ENCODE measurements at regions not wholly inside any gene's neighbourhood (a gene's known extent, or its start where the extent isn't known, plus 50 kb on each side); places are given as distances from the start of the nearest gene placed in this dataset.
"Not testable (repeated sequence)": the region's sequence is repeated elsewhere in the genome, so short reads cannot be mapped to it uniquely, and the experiment has no call there.

GRCh38 chr6:140438346-140438735 lies 1063.9 kb upstream of the CITED2 start:
- no peak for DNase-seq (ENCODE audit: low read depth in 2 of 3, low spot score in 1 of 3)

DNA sequence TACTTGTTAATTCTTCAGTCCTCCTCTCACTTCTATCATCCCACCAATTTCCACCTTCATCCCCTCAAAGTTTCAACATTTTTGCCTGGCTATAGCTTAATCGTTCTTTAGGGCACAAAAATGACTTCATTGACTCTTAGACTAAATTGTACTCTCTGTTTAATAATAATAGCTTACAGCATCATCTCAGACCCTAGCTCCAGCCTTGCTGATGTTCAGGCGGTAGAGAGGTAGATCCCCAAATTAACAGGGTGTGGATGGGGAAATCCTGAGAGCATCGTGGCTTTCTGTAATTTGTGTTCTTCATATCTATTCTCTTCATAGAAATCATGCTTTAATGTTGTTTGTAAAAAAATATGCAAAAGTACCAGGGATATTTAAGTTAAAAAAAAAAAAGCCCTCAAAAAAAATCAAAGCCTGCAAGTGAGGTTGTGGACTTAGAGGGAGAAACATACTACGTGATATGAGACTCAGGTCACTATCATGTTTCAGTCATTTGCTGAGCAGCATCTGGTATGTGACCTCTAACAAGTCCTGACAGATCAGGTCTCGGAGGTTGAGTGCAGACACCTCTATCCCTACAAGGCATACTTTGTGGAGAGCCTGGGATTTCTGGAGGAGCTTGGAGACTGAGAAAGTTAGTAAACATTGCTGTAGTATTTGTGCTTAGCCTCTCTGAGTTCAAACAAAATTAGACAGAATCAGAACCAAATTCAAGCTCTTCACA lies 1063.3 kb upstream of the CITED2 start:
- DNase-seq (ENCODE audit: low read depth in 2 of 3, low spot score in 1 of 3): no peak

DNA sequence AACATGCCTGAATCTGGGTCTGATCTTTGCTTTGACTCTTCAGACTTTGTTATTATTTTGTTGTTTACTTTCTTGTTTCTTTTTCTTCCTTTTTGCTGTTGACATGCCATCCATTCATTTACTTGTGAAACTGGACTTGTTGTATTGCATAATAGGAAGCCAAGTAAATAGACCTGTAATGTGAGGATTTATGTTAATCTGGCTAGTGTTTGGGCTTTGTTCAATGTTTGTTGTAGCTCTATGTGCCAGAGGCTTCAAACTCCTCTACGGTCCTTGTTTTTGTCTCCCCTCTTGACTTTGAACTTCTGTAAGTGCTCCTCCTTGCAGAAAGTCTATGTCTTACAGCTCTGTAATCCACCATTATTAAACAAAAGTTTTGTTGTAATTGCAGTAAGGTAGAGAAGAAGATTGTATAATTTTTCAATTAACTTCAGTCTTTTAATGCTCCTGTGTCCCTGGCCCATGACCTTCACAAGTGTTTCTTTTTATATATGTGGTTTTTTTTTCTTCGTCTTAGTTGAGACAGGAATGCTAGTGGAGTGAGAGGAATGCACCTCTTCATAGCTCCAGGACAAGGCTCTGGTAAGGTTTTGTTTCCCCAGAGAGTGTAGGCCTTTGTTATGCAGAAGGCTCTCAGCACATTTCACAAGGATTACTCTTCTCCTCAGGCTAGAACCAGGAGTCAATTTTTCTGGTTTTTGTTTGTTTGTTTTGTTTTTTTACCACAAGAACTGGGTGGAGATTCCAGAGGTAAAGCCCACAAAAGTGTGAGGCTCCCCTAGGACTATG lies 1061.8 kb upstream of the CITED2 start:
- DNase-seq (ENCODE audit: low read depth in 2 of 3, low spot score in 1 of 3): no peak

DNA sequence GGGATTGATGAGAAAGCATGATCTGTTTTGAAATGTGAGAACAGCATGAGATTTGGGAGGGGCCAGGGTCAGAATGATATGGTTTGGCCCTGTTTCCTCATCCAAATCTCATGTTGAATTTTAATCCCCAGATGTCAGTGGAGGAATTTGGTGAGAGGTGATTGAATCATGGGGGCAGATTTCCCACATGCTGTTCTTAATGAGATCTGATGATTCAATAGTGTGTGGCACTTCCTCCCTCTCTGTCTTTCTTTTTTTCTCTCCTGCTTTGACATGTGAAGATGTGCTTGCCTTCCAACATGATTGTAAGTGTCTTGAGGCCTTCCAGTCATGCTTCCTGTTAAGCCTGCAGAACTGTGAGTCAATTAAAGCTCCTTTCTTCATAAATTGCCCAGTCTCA lies 1060.3 kb upstream of the CITED2 start:
- no peak for DNase-seq (ENCODE audit: low read depth in 2 of 3, low spot score in 1 of 3)

DNA sequence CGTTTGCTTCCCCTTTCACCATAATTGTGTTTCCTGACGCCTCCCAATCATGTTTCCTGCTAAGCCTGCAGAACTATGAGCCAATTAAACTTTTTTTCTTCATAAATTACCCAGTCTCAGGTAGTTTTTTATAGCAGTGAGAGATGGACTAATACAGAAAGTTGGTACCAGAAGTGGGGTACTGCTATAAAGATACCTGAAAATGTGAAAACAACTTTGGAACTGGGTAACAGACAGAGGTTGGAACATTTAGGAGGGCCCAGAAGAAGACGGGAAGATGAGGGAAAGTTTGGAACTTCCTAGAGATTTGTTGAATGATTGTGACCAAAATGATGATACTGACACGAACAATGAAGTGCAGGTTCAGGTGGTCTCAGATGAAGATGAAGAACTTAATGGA lies 1058.6 kb upstream of the CITED2 start:
- no peak for DNase-seq (ENCODE audit: low read depth in 2 of 3, low spot score in 1 of 3)

- DNase-seq (ENCODE audit: low read depth in 2 of 3, low spot score in 1 of 3): no peak
These were observed 1053.4 kb upstream of the CITED2 start for GRCh38 chr6:140427842-140428241.

GRCh38 chr6:140414966-140415620 lies 1040.6 kb upstream of the CITED2 start:
- DNase-seq (ENCODE audit: low read depth in 2 of 3, low spot score in 1 of 3): no peak

DNA sequence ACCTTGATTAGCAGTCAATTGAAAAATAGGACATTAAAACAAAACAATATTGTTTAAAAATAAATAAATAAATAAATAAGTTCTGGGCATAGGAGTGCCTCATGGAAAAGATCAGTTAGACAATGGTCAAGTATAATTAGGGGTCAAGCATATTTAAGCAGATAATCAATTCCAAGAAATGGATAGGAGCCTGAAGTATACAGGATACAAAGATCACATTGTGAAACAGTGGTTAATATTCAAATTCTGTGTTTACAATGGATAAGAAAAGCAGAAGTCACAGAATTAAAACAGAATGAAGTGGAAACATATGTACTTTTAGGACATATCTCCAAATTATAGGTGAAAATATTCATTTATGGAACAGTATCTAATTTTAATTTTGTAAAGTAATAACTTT lies 1028.6 kb upstream of the CITED2 start:
- no peak for DNase-seq (ENCODE audit: low read depth in 2 of 3, low spot score in 1 of 3)

- DNase-seq (ENCODE audit: low read depth in 2 of 3, low spot score in 1 of 3): no peak
These were observed 1027.3 kb upstream of the CITED2 start for GRCh38 chr6:140401761-140402160.

- DNase-seq (ENCODE audit: low read depth in 2 of 3, low spot score in 1 of 3): no peak
These were observed 1023.6 kb upstream of the CITED2 start for GRCh38 chr6:140398076-140398475.

DNA sequence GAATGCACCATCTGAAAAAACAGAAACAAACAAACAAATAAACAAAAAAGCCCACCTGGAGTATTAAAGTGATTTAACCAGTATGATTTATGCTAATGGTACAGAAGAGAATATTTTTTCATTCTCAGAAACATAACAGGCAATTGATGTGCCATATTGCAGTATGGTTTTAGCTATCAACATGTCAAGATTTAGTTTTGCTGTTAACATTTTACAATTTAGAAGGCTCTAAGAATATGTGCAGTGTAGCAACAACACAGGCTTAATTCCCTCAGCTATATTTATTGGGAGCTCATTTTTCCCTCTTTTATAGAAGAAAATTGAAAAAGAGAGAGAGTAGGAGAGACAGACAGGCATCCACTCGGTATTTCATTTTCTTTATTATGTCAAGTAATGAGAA lies 1022.7 kb upstream of the CITED2 start:
- no peak for DNase-seq (ENCODE audit: low read depth in 2 of 3, low spot score in 1 of 3)

DNA sequence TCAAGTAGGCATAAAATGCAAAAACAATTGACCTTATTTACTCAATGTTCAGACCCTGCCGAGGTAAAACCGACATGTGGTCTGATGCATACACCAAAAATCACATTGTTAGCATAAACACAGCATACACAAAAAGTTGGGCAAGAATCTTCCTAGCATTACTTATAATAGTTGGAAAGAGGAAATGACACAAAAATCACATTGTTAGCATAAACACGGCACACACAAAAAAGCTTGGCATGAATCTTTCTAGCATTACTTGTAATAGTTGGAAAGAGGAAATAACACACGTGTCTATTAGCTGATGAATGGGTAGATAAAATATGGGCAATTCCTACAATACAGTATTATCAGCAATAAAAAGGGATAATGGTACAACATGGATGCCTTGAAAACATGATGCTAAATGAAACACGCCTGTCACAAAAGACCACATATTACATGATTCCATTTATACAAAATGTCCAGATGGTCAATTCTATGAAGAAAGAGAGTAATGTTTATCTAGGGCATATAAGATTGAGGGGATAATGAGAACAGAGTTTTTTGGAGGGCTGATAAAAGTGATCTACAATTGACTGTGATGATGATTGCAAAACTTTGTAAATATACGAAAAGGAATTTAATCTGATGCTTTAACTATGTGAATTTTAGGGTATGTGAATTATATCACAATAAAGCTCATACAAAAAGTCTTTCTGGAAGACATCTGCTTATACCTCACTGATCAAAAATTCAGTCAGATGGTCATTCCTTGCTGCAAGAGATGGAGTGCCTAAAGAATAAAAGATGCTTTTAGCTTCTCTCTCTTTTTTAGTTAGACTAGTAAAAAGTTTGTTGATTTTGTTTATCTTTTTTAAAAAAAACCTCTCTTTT lies 1019.5 kb upstream of the CITED2 start:
- no peak for DNase-seq (ENCODE audit: low read depth in 2 of 3, low spot score in 1 of 3)

- no peak for DNase-seq (ENCODE audit: low read depth in 2 of 3, low spot score in 1 of 3)
These were observed 1014.4 kb upstream of the CITED2 start for GRCh38 chr6:140388815-140389214.

- DNase-seq (ENCODE audit: low read depth in 2 of 3, low spot score in 1 of 3): no peak
These were observed 1013.8 kb upstream of the CITED2 start for GRCh38 chr6:140388192-140388802.

GRCh38 chr6:140385679-140386078 lies 1011.2 kb upstream of the CITED2 start:
- DNase-seq (ENCODE audit: low read depth in 2 of 3, low spot score in 1 of 3): no peak

DNA sequence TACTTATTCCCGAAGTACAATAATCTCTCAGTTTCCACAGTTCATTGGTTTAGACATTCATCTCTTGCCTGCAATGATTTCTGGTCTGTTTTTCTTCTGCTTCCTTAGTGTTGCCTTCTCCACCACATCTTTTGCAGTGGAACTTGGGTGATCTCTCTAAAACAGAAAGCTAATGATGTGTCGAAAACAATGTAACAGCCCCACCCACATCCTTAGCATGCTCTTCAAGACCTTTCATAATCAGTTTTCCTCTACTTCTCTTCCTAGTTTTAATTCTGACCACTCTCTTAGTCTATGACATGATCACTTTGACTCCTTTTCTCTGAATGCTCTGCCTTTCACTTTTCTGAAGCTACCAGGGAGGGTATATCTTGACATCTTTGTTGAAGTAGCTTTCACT lies 1007.9 kb upstream of the CITED2 start:
- no peak for DNase-seq (ENCODE audit: low read depth in 2 of 3, low spot score in 1 of 3)

DNA sequence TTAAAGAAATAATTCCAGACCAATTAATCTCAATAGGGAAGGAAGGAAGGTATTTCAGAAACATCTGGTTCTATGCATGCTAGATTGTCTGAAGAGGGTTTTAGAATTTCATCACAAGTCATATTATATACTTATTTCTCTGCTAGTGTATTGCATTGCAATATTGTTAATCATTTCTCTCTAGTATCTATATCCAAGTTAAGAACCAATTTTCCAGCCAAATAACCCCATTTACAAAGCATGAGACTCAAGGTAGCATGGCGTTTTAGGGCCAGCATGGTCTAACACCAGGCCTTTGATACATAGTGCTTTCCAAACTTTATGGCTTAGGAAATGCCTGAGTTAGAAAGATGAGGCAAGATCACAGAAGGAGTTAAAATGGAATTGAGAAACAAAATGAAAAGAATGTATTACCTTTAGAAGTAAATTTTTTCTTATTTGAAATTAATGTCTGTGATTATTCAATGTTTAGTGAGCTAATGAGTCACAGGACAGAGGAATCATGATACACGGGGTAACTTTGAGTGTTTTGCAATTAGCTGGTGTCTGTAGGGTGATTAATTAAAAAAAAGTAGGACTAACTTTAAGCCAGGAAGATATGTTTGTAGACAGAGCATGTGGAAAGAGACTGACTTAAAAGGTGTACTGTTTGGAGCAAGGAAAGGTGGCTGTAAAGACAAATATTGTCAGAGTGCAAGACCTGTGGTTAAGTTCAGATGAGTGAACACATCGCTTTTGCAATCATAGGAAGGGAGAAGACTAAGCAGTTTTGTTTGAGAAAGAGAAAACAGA lies 1006.2 kb upstream of the CITED2 start:
- DNase-seq (ENCODE audit: low read depth in 2 of 3, low spot score in 1 of 3): no peak

GRCh38 chr6:140379919-140380318 lies 1005.5 kb upstream of the CITED2 start:
- DNase-seq (ENCODE audit: low read depth in 2 of 3, low spot score in 1 of 3): no peak

- DNase-seq (ENCODE audit: low read depth in 2 of 3, low spot score in 1 of 3): no peak
These were observed 1001.8 kb upstream of the CITED2 start for GRCh38 chr6:140376209-140376608.

DNA sequence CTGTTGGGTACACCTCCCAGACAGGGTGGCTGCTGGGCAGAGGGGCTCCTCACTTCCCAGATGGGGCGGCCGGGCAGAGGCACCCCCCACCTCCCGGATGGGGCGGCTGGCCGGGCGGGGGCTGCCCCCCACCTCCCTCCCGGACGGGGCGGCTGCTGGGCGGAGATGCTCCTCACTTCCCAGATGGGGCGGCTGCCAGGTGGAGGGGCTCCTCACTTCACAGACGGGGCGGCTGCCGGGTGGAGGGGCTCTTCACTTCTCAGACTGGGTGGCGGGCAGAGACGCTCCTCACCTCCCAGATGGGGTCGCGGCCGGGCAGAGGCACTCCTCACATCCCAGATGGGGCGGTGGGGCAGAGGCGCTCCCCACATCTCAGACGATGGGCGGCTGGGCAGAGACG lies 999.3 kb upstream of the CITED2 start:
- not testable (repeated sequence) for DNase-seq (ENCODE audit: low read depth in 2 of 3, low spot score in 1 of 3)

All from stimulated activated CD4-positive, alpha-beta T cell treated with anti-CD3 and anti-CD28 coated beads, Interleukin-12 subunit alpha, Interleukin-12 subunit beta, amount 100 ng/mL, for 48 hours (primary cell).